GM21381 (cell line): ENCODE measurements at regions not wholly inside any gene's neighbourhood (a gene's known extent, or its start where the extent isn't known, plus 50 kb on each side); places are given as distances from the start of the nearest gene placed in this dataset.
"Not testable (repeated sequence)": the region's sequence is repeated elsewhere in the genome, so short reads cannot be mapped to it uniquely, and the experiment has no call there.

Source experiments
- ATAC-seq: cut with Tn5 transposase; IDR thresholded peaks from one replicate; pipeline ENCODE4 v1.9.1; 2021; ENCODE audit warnings: mild to moderate bottlenecking, moderate library complexity; ENCODE audit not compliant: unreplicated experiment

DNA sequence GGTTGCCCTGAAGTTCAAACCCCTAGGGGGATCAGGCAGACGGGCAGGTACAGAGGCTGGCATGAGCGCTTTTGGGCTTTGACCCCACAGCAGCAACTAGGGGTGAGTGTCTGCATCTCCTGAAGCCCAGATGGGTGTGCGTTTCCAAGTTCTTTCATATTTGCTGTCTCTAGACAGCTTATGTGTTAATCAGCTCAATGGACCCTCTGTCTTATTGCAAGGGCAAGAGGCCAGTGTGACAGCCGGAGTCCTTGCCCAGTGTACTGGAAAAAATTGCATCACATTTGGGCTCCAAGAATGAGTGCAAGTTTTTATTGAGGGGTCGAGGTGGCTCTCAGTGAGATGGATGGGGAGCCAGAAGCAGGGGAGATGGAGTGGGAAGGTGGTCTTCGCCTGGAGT, 1863.7 kb upstream of the RAG2 start:
- ATAC-seq: no peak

DNA sequence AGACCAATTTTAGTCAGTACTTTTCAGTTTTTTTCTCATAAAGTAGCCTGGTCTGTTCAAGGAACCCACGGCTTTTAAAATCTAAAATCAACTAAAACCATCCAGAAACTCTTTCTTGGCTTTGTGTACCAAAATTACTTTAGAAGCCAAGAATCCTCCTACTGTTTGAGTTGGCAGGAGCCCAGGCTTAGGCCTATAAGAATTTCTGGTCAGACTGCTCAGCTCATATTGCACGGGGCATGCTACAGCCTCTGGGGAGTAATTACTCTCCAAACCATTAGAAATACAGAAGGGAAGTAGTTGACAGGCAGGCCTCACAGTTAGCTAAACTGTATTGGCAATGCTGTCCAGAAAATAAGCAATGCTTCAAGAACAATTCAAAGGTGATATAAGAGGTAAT, 1862.9 kb upstream of the RAG2 start:
- no peak for ATAC-seq

DNA sequence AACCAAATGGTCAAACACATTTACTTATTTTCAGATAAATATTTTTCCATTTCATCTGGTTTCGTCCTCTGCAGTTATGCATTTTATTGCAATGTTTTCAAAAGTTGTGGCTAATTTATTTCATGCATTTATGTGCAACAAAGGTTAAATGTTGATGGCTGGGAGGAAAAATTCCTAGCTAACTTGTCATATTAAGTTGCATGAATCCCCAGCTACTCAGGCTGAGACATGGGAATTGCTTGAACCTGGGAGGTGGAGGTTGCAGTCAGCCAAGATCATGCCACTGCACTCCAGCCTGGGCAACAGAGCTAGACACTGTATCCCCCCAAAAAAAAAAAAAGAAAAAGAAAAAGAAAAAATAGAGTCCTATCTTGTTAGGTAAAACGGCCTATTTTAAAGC, 1862.4 kb upstream of the RAG2 start:
- no peak for ATAC-seq

DNA sequence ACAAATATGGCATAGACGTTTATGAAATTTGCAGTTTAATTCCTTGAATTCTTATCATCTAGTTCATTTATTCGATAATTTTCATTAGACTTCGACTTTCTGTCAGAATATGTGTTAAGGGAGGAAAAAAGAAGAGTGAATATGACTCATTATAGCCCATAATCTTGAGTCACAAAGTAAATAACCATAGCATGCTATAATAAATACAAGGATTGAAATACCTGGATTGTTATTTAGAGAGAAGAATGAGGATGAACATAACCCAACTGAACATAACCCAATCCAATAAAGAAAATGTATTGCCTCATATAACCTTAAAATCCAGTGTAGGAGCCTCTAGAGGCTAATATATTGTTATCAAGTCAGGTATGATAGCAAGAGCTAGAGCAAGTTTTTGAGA, 1858.3 kb upstream of the RAG2 start:
- no peak for ATAC-seq

DNA sequence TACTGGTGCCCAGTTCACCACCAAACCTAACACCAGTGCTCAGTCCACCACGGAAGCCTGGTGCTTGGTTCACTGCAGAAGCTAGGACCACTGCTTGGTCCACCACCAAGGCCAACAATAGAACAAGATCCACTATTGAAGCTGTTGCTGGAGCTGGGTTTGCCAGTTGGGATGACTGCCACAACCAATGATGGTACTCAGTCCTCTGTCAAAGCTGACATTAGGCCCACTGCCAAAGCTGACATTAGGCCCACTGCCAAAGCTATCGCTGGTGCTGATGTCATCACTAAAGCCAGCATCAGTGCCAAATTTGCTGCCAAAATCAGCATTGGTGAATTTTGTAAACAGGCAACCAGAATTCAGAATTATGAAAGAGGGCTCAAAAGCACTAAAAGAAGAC, 1850.2 kb upstream of the RAG2 start:
- no peak for ATAC-seq

DNA sequence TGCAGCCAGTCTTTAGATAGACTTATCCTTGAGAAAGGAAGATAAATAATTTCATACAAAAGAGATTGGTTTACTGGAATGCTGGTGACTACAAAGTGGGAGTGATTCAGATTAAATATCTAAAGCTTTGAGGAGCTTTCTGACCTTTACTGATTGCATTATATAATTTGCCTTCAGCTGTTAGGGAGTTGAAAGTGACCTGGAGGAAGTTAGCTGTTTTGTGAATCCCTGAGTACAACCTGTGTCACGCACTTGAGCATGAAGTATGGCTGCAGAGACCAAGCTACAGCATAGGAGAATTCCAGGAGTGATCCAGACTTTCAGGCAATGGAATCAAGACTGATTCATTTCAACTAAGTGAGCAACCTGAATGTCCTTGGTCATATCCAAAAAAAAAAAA, 1848.3 kb upstream of the RAG2 start:
- no peak for ATAC-seq

DNA sequence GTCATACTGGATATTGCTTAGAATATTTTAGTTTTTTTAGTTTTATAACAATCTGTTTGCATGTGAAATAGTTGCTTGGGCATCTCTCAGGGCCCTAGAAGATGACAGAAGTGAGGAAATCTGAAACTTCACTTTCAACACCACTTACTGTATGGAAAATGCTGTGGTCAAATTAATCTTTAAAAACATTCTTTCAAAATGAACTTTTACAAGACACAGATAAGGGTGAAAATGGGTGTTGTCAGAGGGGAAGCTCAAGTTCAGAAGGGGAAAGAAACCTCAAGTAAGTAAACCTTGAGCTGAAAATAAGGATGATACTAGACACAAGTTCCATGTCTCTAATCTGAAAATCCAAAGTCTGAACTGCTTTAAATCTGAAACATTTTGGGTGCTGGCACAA, 1840.1 kb upstream of the RAG2 start:
- no peak for ATAC-seq

DNA sequence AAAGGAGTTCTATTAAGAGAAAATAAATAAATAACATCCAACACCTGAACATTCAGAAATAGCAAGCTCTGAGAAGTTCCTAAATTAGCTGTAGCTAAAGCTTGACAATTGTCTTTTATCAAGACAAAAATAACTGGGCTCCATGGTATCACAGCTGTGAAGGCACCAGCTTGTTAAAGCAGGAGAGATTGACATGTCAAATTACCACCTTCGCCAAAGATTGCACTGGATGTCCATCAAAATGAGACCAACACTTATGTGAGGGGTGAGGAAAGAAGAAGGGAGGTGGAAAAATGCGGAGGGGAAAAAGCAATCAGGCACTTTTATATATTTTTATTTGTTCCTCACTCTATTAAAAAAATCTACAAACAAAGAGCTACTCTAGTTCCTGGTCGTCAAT, 1827.5 kb upstream of the RAG2 start:
- no peak for ATAC-seq

DNA sequence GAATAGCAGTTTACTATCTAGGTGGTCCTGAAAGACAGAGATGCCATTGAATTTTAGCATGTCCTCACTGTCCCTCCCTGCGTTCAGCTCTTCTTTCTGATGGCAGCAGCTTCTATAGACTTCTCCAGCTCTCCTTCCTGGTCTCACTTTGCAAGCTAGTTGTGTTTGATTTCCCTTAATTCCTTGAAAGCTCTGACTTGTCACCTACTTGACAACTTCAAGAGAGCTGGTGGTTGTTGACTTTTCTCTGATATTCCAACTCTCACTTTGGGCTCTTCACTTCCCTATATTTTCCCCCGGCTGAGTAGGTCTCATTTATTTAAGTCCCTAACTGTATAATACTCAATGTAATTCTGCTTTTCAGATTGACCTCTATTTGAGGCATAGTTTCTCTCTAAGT, 1825.0 kb upstream of the RAG2 start:
- ATAC-seq: no peak

DNA sequence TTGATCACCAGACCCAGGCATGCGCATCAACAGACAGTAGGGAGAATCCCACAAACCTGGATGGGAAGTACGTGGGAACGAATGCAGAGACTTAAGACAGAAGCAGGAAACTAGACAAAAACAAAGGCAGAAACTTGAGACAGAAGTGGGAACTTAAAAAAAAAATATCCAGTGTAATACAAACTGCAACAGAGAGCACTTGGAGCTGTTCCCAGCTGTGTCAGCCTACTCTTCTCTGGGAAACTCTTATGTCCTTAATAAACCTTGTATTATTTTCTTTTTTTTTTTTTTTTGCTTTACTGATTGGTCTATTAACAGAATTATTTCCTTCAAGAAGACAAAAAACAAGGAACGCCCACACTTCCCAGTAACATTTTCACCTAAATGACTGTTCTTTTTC, 1818.1 kb upstream of the RAG2 start:
- no peak for ATAC-seq

DNA sequence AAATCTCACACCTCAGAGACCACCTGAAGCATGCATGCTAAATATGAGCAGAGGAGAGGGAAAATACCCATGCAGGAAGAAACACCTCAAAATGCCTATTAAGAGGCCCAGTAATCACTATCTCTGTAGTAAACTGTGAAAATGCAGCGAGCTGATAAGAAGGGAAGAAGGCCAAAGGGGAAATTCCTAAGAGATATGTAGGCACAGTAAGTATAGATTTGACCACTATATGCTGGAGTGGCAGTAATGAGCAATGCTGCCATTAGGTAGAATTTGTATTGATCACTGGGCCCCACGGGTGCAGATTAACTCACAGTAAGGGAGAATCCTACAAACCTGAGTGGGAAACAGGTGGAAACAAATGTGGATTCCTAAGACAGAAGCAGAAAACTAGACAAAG, 1813.1 kb upstream of the RAG2 start:
- ATAC-seq: no peak

DNA sequence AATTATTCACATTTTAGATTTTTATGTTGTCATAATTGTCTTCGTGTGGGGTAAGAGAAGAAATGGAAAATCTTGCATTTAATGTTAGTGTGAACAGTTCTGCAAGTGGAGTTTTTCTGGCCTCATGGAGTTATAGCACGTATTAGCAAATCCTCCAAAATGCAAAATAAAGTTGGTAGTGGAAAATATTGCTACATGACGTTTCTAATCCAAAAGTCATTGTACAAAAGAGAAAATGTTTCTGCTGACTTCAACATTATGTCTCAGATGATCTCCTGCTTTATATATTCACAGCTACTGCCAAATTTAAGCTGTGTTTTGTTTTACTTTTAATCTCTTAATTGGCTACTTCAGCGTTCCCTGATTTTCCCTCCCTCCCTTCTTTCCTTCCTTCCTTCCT, 1804.0 kb upstream of the RAG2 start:
- no peak for ATAC-seq

DNA sequence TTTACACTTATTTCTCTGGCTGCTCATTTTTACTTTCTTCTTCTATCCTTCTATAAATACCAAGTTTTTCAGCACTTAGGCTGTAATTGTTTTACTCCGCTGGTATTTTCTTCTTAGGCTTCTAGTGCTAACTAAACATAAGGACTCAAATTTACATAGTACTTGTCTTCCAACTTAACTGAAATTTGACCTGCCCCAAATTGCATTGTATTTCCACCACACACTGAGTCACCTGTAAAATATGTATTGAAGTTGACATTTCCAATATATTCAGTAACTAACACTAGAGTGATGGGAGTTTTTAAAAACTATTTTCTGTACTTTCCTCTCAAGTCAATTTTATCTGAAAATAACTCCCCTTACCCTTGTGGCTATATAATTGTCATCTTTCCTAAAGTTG, 1794.1 kb upstream of the RAG2 start:
- ATAC-seq: no peak

DNA sequence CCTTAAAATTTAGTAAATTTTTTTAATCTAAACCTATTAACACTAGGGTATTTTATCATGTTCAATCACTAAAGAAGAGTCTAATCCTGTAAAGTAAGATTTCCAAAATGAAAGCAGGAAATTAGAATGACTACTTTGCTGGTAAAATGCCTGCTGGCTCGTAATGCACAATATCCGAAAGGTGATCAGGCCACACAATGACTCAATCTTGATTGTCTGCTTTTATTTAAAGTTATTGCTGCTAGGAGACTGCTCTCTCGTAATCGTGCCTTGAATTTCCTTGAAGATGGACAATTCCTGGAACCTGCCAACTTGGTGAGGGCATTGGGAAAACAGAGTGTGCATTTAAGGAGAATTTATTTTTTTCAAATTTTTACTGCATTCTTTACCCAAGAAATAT, 1786.5 kb upstream of the RAG2 start:
- ATAC-seq: no peak

DNA sequence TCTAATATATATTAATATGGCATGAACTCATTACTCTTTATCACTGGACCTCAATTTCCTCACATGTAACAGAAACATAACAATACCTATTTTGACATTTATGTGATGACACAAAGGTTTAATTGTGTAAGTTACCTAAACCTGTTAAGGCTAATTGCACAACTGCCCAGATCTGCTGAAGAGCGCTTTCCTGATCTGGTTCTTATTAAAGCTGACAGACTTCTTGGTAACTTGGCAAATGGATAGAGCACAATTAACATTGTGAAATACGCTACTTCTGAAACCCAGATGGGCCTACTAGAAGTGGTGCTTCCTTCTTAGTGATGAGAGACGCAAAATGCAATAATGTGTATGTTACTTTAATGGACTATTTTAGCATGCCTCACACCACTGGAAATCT, 1767.2 kb upstream of the RAG2 start:
- ATAC-seq: no peak

DNA sequence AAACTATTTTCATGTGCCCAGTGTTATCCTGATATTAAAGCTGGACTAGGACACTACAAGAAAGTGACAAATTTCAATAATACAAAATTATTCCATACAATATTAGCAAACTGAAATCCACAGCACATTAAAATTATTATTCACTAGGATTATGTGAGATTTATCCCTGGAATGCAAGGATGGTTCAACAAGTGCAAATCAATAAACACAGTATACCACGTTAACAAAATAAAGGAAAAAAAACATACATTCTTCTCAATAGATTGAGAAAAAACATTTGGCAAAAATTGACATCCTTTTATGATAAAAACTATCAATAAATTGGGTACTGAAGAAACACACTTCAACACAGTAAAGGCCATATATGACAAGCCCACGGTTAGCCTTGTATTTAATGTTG, 1758.2 kb upstream of the RAG2 start:
- no peak for ATAC-seq

DNA sequence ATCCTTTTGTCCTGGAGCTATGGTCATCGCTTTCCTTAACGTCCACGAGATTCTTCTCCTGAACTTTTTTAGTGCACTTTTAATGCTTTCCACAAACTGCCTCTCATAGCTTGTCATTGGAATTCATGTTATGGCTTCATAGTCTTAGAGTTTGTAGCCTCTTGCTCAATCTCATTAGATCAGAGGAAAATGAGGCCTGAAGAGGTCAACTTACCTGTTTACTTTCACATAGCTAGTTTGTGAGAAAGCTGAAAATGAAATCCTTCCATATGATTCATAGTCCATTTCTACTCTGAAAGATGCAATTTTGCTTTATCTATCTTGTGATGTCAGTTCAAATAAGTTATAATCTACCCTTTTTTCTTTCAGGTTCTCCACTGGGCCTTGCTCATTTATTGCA, 1747.2 kb upstream of the RAG2 start:
- ATAC-seq: no peak

DNA sequence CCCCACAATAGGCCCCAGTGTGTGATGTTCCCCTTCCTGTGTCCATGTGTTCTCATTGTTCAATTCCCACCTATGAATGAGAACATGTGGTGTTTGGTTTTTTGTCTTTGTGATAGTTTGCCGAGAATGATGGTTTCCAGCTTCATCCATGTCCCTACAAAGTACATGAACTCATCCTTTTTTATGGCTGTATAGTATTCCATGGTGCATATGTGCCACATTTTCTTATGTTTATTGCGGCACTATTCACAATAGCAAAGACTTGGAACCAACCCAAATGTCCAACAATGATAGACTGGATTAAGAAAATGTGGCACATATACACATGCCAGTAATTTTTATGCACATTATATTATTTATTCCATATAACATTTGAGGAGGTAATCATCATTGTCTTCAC, 1743.6 kb upstream of the RAG2 start:
- ATAC-seq: not testable (repeated sequence)

DNA sequence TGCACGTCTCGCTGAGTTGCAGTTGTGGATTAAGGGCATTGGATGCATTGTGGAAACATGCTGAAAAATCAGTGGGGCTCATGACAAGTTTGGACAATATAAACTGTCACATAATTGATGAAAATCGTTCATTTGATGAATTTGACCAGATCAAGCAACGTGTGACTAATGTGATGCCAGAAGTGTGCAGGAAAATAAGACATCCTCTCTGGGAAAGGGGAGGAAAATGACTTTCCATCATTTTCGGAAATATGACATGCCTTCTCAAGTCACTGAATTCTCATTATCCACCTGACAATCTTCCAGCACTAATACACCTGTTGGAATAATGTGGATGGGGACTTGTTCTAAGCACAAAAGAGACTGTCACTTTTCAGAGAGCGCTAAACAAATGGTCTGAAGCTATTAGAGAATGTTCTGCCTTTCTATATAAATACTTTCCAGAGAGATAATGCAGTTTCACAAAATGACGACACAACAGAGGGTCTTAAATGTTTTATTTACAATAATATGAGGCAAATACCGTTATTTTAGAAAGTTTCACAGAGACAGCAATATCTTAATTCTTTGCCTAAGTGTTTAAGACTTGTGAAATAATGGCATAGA, 1741.9 kb upstream of the RAG2 start:
- ATAC-seq: no peak

DNA sequence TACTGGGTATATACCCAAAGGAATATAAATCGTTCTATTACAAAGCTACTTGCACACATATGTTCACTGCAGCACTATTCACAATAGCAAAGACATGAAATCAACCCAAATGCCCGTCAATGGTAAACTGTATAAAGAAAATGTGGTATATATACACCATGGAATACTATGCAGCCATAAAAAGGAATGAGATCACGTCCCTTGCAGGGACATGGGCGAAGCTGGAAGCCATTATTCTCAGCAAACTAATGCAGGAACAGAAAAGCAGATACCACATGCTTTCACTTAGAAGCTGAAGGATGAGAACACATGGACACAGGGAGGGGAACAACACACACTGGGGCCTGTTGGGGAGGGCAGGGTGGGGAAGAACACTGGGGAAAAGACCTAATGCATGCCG, 1740.0 kb upstream of the RAG2 start:
- ATAC-seq: not testable (repeated sequence)

DNA sequence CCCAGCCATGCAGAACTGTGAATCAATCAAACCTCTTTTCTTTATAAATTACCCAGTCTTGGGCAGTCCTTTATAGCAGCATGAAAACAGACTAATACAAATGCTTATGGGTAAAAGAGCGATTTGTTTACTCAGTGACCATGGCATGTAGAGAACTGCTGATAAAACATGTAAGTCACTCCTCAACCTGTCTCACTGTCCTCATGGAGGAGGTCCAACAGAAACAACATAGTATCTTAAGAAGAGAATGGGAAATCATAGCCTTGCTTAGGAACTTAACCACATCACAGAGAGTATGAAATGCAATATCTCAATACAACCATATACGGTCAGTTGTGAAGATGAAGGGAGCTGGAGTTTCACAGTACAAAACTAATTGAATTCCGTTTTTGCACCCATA, 1734.0 kb upstream of the RAG2 start:
- ATAC-seq: no peak

DNA sequence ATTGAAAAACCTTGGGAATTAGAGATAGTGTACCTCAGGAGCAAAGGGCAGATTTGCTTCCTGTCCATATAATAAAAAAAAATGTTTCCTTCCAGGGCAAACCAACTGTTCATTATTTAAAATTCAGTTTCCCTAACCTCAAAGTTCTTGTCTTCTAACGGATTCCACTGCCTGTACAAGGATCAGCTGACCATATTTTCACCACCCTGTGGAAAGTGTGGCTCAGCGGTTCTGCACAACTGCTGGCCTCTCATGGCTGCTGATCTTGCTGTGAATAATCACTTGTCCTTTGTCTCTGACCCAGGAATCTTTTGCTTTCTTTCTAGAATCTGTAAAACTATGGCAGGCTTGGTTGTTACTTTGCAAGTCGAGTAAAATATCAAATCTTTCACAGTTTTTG, 1732.5 kb upstream of the RAG2 start:
- ATAC-seq: no peak

DNA sequence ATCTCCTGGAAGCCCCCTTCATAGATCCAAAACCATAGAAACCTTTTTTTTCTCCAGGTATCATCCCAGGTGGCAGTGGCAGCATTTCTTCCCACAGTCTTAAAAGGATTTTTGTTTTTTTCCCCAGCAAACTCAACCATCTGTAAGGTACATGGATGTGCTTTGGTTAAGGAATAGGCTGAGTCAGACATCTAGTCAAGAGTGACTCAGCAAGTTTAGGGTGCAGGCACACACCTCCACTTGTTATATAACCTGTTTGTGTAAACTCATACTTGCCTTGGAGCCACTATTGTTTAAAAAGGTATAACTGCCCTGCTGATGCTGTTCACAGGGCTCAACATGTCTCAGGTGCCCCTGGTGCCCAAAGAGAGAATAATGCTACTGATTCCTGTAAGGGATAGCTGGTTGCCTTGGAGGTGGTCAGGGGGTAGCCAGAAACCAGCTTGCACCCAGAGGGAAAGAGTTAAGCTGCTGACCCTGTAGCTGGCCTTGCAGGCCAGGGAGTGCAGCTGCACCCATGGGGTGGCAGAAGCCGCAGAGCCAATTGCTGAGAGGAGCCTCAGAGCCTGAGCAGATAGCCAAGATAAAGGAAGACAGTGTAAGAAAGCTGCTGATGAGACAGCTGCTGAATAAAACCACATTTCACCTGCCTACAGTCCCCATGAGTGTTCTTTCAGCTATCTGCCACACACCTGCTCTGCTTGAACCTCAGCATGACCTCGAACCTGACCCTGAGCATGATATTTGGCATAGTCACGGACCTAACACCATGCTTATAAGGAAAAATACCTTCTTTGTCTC, 1726.1 kb upstream of the RAG2 start:
- no peak for ATAC-seq
